Cardiac fibroblast (primary cell): ENCODE measurements at regions not wholly inside any gene's neighbourhood (a gene's known extent, or its start where the extent isn't known, plus 50 kb on each side); places are given as distances from the start of the nearest gene placed in this dataset.

Source experiments
- DNase-seq, 2 donors: peaks; one replicate each; pipeline versions ENCODE4 v3.0.0 to v3.0.0-alpha.2; 2010; ENCODE audit warnings: low read depth in 2 of 2
- H3K4me3 ChIP-seq, 2 donors: replicated peaks in 1 of 2; 1 replicate in 1 of 2; 2 replicates in 1 of 2; pipeline ENCODE4 v1.5.1; 2011; ENCODE audit warnings: low read depth in 2 of 2, low read length in 2 of 2, mild to moderate bottlenecking in 2 of 2, moderate library complexity in 1 of 2
- TF ChIP-seq, protein P1 (sequence below): IDR thresholded peaks from one replicate; pipeline ENCODE4 v1.5.1; 2011; ENCODE audit warnings: low read depth, mild to moderate bottlenecking, low read length, inconsistent platforms

DNA sequence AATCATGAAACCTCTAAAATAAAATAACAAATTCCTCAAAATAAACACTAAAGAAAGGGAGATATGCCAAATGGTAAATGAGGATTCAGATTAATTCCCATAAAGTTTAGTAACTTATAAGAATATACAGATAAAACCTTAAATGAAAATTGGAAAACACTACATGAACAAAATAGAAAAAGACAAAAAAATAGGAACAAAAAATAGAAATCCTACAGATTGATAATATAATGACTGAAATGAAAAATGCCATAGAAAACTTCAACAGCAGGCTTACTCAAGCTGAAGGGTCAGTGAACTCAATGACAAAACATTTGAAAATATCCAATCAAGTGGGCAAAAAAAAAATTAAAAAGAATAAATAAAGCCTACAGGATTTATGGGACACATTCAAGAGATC, 1784.8 kb downstream of the PCDH9 start:
- TF ChIP-seq, protein P1, sequence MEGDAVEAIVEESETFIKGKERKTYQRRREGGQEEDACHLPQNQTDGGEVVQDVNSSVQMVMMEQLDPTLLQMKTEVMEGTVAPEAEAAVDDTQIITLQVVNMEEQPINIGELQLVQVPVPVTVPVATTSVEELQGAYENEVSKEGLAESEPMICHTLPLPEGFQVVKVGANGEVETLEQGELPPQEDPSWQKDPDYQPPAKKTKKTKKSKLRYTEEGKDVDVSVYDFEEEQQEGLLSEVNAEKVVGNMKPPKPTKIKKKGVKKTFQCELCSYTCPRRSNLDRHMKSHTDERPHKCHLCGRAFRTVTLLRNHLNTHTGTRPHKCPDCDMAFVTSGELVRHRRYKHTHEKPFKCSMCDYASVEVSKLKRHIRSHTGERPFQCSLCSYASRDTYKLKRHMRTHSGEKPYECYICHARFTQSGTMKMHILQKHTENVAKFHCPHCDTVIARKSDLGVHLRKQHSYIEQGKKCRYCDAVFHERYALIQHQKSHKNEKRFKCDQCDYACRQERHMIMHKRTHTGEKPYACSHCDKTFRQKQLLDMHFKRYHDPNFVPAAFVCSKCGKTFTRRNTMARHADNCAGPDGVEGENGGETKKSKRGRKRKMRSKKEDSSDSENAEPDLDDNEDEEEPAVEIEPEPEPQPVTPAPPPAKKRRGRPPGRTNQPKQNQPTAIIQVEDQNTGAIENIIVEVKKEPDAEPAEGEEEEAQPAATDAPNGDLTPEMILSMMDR = no peak
- H3K4me3 ChIP-seq = no peak overlapping the region
- no peak for DNase-seq

DNA sequence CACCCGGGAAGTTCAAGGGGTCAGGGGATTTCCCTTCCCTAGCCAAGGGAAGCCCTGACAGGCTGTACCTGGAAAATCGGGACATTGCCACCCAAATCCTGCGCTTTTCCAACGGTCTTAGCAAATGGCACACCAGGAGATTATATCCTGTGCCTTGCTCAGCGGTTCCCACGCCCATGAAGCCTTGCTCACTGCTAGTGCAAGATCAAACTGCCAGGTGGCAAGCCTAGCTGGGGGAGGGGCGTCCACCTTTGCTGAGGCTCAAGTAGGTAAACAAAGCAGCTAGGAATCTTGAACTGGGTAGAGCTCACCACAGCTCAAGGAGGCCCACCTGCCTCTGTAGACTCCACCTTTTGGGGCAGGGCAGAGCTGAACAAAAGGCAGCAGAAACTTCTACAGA, 1794.5 kb downstream of the PCDH9 start:
- DNase-seq = no peak
- no peak overlapping the region for H3K4me3 ChIP-seq
- TF ChIP-seq, protein P1 = no peak

DNA sequence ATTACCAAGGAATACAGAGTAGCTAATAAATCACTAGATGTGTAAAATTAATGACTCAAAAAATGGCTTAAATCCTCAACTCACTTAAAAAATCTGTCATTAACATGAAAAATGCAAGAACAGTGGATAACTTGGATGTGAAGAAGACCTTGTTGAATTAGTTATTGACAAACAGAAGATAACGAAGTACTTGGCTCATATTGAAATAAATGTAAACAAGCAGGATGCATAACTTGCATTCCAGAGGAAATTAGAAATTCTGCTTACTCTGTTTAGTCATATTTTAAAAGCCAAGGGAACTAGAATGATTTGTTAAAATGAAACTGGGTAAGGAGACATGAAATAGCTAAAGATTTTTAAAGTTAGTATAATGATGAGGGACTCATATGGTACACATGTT, 1812.2 kb downstream of the PCDH9 start:
- no peak for DNase-seq
- TF ChIP-seq, protein P1 = no peak
- H3K4me3 ChIP-seq = no peak overlapping the region

DNA sequence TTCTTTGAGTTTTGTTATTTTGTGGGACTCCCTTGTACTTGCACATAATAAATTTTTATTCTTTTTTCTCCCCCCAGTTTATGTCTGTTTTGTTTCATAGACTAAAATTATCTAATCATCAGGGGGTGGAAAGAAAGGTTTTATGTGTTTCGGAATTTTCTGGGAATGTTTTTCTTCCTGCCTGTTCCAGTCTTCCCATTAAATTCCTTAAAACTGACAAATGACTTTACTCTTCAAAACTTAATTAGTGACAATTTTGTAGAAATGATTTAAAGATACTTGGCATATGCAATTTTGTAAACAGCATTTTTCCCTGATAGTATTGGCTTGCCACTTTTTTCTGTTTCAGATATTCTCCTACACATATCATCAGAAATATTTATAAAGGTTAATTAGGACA, 1813.4 kb downstream of the PCDH9 start:
- TF ChIP-seq, protein P1 = no peak
- no peak for DNase-seq
- no peak overlapping the region for H3K4me3 ChIP-seq

DNA sequence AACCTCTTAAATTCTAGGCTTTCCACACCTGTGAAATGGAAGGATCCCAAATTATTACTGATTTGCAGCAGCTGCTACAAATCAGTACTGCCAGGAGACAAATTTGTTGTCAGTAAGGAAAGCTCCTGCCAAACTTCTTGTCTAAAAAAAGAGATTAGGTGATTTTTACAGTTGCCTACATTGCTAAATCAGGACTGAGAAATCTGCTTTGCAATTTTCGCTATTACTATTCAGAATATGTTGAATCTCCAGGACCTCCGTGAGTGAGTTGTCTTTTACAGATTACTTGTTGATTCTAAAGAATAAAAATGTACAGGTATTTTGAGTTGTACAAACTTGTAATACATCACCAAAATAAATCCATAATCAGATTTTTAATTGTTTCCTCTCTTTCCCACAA, 1815.9 kb downstream of the PCDH9 start:
- DNase-seq = peak in 1 of 2 donors; percentile 8
- H3K4me3 ChIP-seq = no peak overlapping the region
- TF ChIP-seq, protein P1 = no peak

DNA sequence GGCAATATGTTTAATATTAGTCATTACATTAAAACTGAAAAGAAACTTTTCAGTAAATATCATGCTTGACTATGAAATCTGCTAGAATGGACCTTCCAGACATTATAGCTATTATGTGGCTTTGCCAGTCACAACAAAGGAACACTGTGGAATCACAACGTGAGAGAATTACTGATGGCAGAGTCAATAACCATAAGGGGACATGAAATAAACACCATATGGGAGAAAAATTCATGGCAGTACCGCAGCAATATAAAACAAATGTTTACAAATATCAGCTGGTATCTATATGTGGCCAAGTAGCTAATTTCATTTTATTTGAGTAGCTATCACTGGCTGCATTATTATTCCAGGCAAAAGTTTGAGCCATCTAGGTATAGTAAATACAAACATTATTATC, 1818.6 kb downstream of the PCDH9 start:
- TF ChIP-seq, protein P1 = no peak
- DNase-seq = no peak
- no peak overlapping the region for H3K4me3 ChIP-seq

DNA sequence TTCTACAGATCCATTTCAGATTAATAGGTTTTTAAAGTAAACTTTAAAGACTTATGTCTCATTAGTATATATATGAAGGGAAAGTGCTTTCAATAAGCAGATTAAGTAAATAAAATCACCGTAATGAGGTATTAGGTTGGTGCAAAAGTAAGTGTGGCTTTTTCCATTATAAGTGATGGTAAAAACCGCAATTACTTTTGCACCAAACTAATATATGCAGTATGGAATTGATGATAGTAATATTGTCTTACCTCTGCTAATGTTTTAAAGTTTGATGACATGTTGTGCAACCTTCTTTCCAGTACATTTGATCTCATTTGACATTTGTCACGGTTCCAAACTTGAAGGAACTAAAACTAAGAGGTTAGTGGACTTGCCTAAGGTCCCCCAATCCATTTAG, 1819.3 kb downstream of the PCDH9 start:
- no peak overlapping the region for H3K4me3 ChIP-seq
- no peak for DNase-seq
- TF ChIP-seq, protein P1 = no peak
